ENCODE measurements at regions not wholly inside any gene's neighbourhood (a gene's known extent, or its start where the extent isn't known, plus 50 kb on each side); places are given as distances from the start of the nearest gene placed in this dataset.

DNA sequence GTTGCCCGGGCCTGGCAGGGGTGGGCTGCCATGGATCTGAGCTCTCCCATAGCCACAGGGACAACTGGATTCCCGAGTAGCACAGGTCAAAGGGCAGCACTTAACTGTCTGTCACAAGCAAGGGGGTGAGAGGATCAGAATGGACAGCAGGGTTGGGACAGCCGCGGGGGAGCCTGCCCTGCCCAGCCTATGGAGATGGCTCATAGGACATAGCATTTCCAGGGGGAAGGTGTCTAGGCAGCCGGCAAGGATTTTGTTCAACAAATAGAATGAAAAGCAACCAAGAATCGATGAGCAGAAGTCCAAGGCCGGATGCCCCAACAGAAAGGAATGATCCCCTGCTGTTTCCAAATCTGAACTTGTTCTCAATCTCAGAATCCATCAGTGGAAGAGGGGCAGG, 92.9 kb downstream of the RPS6KA4 start:
- no peaks in the 10 kb centered on the region for H3K9me3 ChIP-seq
- no peaks in the 10 kb centered on the region for H3K36me3 ChIP-seq
- H3K27me3 ChIP-seq: no peaks in the 10 kb centered on the region
- no peak for DNase-seq
- no peak overlapping the region for H3K4me3 ChIP-seq

DNA sequence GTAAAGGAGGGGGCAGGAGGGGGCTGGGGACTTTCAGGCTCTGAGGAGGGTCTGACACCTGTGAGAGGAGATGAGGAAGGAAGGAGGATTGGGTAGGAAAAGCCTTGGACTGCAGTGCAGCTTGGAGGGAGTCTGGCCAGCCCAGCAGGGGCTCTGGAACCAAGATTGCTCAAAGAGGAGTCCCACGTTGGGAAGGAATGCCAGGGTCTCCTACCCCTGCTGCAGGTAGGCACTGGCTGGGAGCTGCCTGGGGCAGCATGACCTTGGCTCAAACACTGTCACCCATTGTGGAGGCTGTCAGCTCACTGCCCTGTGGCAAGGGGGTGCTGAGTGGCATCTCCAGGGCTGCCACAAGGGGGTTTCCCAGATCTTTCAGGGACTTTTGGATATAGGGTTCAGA, 94.5 kb downstream of the RPS6KA4 start:
- H3K27me3 ChIP-seq: no peaks in the 10 kb centered on the region
- H3K4me3 ChIP-seq: no peak overlapping the region
- H3K36me3 ChIP-seq: no peaks in the 10 kb centered on the region
- no peak for DNase-seq
- H3K9me3 ChIP-seq: no peaks in the 10 kb centered on the region

DNA sequence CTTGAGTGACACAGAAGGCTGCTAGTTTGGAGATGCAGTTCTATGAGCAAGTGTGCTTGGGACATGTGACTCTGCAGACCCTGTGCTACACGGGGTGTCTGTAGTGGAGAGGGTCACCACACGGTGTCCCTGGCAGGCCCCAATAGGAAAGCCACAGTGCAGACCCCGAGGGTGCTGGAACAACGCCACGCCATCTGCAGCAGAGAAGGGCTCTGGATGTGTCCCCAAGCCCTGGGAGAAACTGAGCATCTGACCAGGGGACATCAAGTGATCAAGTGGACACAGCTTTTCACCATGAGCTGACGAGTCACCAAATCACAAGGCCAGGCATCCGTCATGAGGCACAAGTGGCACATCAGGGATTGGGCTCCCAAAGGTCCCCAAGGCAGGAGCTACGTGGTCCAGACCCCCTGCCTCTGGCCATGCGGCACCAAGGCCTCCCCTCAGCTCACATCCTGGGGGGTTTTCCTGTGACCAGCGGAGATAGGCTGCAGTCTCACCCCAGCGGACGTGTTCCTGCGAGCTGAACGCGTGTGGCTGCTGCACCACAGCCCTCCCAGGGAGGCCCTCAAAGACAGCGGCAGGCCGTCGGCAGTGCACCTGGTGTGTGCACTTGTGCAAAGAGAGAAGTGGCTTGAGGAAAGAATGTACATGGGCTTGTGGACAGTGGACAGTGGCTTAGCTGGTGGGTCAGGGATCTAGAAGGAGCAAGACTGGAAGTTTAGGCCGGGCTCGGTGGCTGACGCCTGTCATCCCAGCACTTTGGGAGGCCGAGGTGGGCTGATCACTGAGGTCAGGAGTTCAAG, 96.7 kb downstream of the RPS6KA4 start:
- Histone ChIP-seq H3K4me3 (no peak overlapping the region), H3K36me3 (no peaks in the 10 kb centered on the region), H3K27me3 (no peaks in the 10 kb centered on the region), H3K9me3 (no peaks in the 10 kb centered on the region; the same call in 1 of the 2 replicates)
- DNase-seq: no peak

DNA sequence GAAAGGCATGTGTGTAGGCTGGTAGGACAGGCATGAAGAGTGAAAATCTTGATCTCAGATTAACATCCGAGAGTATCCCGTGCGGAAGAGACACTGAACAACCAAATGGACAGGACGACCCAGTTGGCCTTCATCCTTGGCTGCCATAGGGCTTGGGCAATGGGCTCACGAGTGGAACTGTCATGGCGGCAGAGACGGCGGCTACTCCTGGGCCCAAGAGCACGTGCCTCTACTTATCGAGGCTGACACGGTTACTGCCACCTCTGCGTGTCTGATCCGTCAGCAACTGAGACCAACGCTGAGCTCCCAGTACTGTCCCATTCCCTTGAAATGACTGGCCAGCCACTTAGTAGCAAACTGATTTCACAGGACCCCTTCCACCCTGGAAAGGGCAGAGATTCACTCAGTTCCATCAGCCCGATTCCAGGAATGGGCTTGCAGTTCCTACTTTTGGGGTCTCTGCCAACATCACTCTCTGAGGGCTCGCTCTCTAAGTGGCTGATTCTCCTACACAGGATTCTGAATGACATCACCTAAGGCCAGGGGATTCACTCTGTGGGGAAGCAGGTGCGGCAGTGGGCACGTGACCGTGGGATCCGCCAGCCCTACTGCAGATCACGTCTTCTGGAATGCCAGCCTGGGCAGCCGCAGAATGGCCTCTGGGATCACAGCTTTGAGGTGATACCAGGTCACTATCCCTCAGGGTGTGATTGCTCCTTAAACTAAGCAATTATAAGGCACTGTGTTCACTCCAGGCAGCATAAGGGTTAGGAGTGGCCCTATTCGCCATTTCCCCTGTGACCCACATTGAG, 97.8 kb downstream of the RPS6KA4 start:
- no peak for DNase-seq
- H3K36me3 ChIP-seq: no peaks in the 10 kb centered on the region
- no peaks in the 10 kb centered on the region for H3K27me3 ChIP-seq
- no peak overlapping the region for H3K4me3 ChIP-seq
- H3K9me3 ChIP-seq: no peaks in the 10 kb centered on the region; the same call in 1 of the 2 replicates

DNA sequence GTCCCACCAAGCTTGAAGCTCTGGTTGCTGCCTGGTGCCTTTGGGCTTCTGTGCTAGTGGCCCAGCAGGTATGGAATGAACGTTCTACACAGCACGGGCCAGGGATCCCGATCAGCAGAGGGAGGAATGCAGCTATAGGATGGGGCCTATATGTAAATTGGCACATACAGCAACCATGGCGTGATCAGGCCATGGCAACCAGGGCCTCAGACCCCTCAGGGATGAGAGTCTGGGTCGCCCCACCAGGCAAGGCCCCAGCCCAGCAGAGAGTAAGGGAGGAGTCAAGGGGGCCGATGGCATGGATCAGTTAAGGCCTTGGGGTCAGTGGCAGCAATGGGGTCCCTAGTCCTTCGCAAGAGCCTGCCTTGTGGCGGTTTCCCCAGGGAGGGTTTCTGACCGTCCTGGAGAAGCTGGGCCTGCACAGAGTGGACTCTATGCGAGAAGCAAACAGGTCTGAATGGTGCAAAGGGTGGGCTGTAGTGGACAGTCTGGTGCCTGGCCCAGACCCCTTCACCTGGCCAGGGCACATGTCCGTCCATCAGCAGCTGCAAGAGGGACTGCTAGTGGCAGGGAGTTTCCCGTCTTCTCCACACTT, 98.2 kb upstream of the SLC22A11 start:
- DNase-seq: no peak
- Histone ChIP-seq H3K36me3 (no peaks in the 10 kb centered on the region), H3K4me3 (no peak overlapping the region), H3K27me3 (no peaks in the 10 kb centered on the region), H3K9me3 (no peaks in the 10 kb centered on the region; the same call in 1 of the 2 replicates)

DNA sequence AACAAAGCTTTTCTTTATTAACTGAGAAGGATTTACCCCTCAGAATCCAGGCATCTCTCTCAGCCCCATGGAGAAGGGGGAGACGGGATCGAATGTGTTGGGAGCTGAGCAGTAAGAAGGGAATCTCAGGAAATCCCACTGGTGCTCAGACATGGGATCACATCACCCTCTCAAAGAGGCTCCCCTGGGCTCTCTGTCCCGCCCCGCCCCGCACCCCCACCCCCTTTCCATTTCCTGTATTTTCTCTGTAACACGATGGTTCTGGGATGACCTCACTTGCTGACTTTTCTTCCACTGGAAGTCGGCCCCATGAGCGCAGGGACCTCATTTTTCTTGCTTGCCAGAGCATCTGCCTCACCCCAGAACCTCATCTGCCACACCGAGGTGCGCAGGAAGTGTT, 96.7 kb upstream of the SLC22A11 start:
- Histone ChIP-seq H3K4me3 (no peak overlapping the region), H3K36me3 (no peaks in the 10 kb centered on the region), H3K9me3 (no peaks in the 10 kb centered on the region; the same call in 1 of the 2 replicates), H3K27me3 (no peaks in the 10 kb centered on the region)
- DNase-seq: no peak

DNA sequence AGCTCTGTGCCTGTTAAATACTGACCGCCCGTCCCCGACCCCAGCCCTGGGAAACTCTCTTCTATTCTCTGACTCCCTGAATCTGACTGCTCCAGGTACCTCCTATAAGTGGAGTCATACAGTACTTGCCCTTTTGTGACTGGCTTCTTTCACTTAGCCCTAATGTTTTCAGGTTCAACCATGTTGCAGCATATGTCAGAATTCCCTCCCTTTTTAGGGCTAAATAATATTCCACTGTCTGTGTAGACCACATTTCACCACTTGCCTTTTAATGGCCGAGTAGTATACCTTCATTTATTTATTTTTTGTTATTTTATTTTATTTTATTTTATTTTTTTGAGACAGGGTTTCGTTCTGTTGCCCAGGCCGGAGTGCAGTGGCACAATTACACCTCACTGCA, 96.1 kb upstream of the SLC22A11 start:
- no peaks in the 10 kb centered on the region; the same call in 1 of the 2 replicates for H3K9me3 ChIP-seq
- DNase-seq: no peak
- no peaks in the 10 kb centered on the region for H3K27me3 ChIP-seq
- no peaks in the 10 kb centered on the region for H3K36me3 ChIP-seq
- no peak overlapping the region for H3K4me3 ChIP-seq

DNA sequence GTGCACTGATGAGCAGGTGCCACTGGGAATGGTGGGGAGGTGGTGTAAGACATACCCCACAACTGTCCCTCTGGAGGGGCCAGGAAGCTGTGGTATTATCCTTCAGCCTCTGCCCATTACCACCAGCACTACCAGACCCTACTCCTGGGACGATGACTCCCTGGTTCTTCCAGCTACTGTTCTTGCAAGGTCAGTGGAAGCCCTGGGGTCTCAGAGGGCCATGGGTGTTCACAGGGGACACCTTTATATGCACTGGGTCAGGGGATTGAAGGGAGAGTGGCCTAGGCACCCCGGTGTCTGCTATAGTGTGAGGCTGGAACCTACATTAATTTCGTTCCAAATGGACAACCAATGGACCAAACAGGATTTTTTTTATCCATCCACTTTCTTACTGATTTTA, 94.7 kb upstream of the SLC22A11 start:
- no peaks in the 10 kb centered on the region for H3K27me3 ChIP-seq
- no peaks in the 10 kb centered on the region for H3K36me3 ChIP-seq
- DNase-seq: no peak
- H3K9me3 ChIP-seq: no peaks in the 10 kb centered on the region; the same call in 1 of the 2 replicates
- H3K4me3 ChIP-seq: no peak overlapping the region

DNA sequence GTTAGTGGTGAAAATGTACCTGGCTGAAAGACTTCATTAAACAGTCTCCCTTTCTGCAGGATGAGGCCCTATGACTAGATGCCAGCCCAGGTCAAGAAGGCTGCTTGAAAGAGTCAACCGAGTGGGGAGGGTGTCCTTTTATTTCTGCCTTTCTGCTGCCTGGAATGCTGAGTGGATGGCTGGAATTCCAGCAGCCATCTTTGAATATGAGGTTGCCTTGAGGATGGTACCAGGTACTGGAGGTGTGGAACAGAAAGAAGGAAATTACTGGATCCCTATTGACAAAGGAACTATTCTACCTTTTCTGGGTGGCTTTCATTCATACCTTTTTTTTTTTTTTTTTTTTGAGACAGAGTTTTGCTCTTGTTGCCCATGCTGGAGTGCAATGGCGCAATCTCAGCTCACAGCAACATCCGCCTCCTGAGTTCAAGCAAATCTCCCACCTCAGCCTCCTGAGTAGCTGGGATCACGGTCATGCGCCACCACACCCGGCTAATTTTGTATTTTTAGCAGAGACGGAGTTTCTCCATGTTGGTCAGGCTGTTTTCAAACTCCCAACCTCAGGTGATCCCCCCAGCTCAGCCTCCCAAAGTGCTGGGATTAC, 89.5 kb upstream of the SLC22A11 start:
- Histone ChIP-seq H3K9me3 (no peaks in the 10 kb centered on the region), H3K4me3 (no peak overlapping the region), H3K36me3 (no peaks in the 10 kb centered on the region), H3K27me3 (peaks cover 3% of the 10 kb centered on the region; the same call in 1 of the 2 replicates)
- no peak for DNase-seq

DNA sequence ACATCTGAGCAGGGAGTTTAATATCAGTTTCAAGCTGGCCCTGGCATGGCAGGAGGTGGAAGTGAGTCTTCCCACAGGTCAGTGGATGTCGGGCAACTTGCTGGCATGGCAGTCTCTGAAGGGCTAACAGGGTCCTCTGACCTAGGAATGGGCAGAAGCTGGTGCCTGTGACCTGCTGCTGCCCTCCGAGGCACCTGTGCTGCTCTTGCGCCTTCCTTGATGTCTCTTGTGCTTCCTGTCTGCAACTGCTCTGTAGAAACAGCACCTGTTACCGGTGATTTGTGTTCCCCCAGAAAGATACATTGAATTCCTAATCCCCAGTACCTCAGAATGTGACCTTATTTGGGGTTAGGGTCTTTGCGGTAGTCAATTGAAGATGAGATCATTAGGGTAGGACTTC, 86.5 kb upstream of the SLC22A11 start:
- Histone ChIP-seq H3K27me3 (peaks cover 11% of the 10 kb centered on the region), H3K9me3 (no peaks in the 10 kb centered on the region), H3K4me3 (no peak overlapping the region), H3K36me3 (no peaks in the 10 kb centered on the region)
- DNase-seq: no peak

DNA sequence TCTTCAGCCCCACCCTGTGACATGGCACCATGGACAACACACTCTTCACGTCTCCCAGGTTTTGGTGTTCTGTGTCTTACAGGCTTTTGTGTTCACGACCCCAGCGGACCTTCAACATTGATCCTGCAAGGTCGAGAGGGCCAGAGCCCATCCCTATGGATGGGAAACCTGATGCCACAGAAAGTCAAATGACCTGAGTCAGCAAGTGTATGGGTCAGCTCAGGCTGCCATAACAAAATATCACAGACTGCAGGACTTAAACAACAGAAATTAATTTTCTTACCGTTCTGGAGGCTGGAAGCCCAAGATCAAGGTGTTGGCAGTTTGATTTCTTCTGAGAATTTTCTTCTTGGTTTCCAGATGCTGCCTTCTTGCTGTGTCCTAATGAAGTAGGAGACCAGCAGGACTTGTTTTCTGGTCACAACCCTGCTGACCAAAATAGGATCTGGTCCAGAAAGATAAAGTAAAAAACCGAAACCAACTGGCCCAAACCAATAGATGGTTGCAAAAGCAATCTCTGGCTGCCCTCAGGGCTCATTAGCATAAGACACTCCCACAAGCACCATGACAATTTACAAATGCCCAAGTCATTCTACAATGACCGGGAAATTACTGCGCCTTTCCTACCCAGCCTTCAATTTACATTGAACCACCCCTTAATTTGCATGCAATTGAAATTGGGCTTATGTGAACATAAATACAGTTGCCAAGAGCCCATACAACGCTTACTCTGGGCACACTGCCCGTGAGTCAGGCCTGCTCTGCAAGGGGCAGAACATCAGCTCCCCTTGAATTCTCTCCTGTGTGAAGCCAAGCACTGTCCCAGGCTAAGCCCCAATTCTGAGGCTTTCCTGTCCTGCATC, 82.9 kb upstream of the SLC22A11 start:
- Histone ChIP-seq H3K36me3 (no peaks in the 10 kb centered on the region), H3K9me3 (no peaks in the 10 kb centered on the region), H3K4me3 (no peak overlapping the region), H3K27me3 (peaks cover 9% of the 10 kb centered on the region)
- peak; percentile 58 for DNase-seq

DNA sequence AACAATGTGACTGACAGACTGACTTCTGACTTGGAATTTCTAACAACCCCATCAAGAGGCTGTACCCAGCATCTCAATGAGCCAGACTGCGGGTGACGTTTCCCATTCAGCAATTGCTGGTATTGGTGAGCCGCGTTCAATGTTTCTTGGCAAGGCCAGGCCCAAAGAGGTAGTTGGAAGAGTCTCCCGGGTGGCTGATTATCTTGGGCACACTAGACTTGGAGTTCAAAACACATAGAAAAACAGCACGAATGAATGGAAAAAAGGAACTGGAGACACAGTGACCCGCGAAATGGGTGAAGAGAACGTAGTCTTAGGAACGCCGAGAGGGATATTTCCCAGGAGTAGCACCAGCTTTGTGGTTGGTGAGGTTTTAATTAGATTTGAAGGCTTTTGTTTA, 81.1 kb upstream of the SLC22A11 start:
- no peak overlapping the region for H3K4me3 ChIP-seq
- no peak for DNase-seq
- no peaks in the 10 kb centered on the region for H3K9me3 ChIP-seq
- H3K36me3 ChIP-seq: no peaks in the 10 kb centered on the region
- peaks cover 11% of the 10 kb centered on the region for H3K27me3 ChIP-seq

DNA sequence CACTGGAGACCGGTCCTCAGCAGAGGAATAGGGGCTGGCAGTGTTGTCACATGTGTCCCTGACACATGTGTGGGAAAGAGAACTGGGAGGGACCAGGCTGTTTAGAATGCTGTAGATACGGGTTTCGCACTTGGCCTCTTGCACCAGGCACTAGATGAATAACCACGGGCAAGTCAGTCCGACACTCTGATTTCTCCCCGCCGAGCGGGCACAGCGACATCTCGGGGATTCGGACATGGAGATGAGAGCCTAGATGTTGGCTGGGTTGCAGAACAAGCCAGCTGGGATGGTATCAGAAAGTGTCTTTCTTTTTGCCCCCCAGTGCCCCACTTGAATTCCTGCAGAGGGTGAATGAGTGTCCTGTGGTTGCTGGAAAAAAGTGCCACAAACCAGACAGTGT, 80.6 kb upstream of the SLC22A11 start:
- no peak for DNase-seq
- Histone ChIP-seq H3K4me3 (no peak overlapping the region), H3K36me3 (no peaks in the 10 kb centered on the region), H3K27me3 (peaks cover 11% of the 10 kb centered on the region), H3K9me3 (no peaks in the 10 kb centered on the region)

DNA sequence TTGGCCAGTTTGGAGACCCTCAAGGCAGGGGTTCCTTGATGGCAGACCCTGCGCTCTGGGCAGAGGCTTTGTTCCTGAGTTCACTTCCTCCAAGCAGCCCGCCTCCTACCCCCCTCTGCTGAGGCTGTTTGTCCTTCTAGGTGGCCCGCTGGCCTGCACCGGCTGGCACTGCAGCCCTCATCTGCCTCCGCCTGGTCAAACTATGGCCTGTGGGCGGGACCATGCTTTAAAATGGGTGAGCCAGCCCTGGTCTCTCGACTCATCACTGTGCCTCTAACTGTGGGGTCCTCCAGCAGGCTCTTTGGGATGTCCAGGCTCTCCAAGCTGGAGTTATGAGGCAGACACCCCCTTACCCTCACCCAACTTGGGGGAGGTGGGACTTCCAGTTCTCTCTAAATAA, 78.9 kb upstream of the SLC22A11 start:
- no peaks in the 10 kb centered on the region for H3K9me3 ChIP-seq

DNA sequence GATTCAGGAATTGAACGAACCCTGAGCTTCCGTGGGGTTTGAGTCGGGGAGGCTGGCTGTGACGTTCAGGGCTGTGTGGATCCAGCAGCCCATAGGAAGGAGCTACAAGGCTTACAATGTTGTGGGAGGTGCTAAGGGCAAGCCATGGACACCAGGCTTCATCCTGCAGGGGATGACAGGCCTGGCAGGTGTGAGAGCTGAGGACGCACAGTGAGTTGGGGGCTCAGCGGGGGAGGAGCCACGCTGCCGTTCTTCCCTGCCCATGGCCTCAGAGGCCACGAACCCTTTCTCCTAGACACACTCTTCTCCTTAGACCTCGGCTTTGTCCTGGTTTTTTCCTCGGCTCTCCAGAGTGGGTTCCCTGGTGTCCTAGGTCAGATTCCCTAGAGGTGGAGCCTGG, 78.1 kb upstream of the SLC22A11 start:
- H3K36me3 ChIP-seq: no peaks in the 10 kb centered on the region
- no peak for DNase-seq
- H3K27me3 ChIP-seq: peaks cover 7% of the 10 kb centered on the region

More for the DNA sequence above, 78.9 kb upstream of the SLC22A11 start:
- H3K36me3 ChIP-seq: no peaks in the 10 kb centered on the region
- H3K27me3 ChIP-seq: peaks cover 9% of the 10 kb centered on the region
- no peak for DNase-seq
- H3K4me3 ChIP-seq: no peak overlapping the region

DNA sequence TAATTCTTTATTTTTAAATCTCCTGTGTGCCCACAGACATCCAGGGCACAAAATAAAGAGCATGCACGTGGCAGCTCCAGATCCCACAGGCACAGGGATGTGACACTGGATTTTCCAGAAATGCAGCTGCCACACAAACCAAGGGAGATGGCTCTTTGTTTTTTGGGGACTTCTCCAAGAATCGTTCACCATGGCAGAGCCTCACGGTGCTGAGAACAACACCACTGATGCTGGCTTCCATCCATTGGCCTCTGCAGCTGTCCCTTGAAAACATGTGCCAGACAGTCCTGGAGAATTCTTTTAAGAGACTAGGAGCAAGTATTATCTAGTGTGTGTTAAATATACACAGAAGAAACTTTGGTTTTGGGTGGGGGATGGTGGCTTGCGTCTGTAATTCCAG, 73.2 kb upstream of the SLC22A11 start:
- H3K27me3 ChIP-seq: peaks cover 4% of the 10 kb centered on the region
- no peak overlapping the region for H3K4me3 ChIP-seq
- DNase-seq: no peak
- H3K9me3 ChIP-seq: no peaks in the 10 kb centered on the region
- H3K36me3 ChIP-seq: no peaks in the 10 kb centered on the region

More for the DNA sequence above, 78.1 kb upstream of the SLC22A11 start:
- H3K9me3 ChIP-seq: no peaks in the 10 kb centered on the region
- H3K4me3 ChIP-seq: no peak overlapping the region

Data from MG63 (cell line).